OCI-LY7 (cell line): ENCODE measurements at regions not wholly inside any gene's neighbourhood (a gene's known extent, or its start where the extent isn't known, plus 50 kb on each side); places are given as distances from the start of the nearest gene placed in this dataset.

Source experiments
- CTCF ChIP-seq: fragments of 200-600 bp; sonication (generic); conservative IDR thresholded peaks from 2 replicates; pipeline ENCODE4 v1.5.1; 2014; ENCODE audit warnings: mild to moderate bottlenecking, antibody characterized with exemption, low read length, moderate library complexity, mixed read lengths
- EZH2phosphoT487 ChIP-seq: fragments of 200-600 bp; sonication (generic); IDR thresholded peaks from 2 replicates; pipeline ENCODE4 v1.6.1; 2018; ENCODE audit warnings: low read depth, borderline replicate concordance, mild to moderate bottlenecking, mixed run types, antibody characterized with exemption, low read length, moderate library complexity, mixed read lengths

- TF ChIP-seq CTCF (no peak), EZH2phosphoT487 (no peak)
Observed at GRCh38 chr7:106992511-106992910, 52.0 kb upstream of the PRKAR2B start.
